Stimulated activated CD4-positive, alpha-beta T cell treated with anti-CD3 and anti-CD28 coated beads, Interleukin-2, amount 100 ng/mL, for 24 hours (primary cell): ENCODE measurements at regions not wholly inside any gene's neighbourhood (a gene's known extent, or its start where the extent isn't known, plus 50 kb on each side); places are given as distances from the start of the nearest gene placed in this dataset.
"Not testable (repeated sequence)": the region's sequence is repeated elsewhere in the genome, so short reads cannot be mapped to it uniquely, and the experiment has no call there.

Source experiments
- DNase-seq, 2 donors: peaks; one replicate each; pipeline ENCODE4 v3.0.0-alpha.2; 2020

- DNase-seq: no peak
Measured at GRCh38 chr12:73731658-73732057, 806.0 kb upstream of the ATXN7L3B start.

- no peak for DNase-seq
Measured at GRCh38 chr12:73769337-73769736, 768.3 kb upstream of the ATXN7L3B start.

GRCh38 chr12:73798523-73798922 lies 739.1 kb upstream of the ATXN7L3B start:
- DNase-seq: no peak

- no peak for DNase-seq
Measured at GRCh38 chr12:73815072-73815645, 722.5 kb upstream of the ATXN7L3B start.

GRCh38 chr12:73817161-73817560 lies 720.5 kb upstream of the ATXN7L3B start:
- no peak for DNase-seq

GRCh38 chr12:73833746-73834145 lies 703.9 kb upstream of the ATXN7L3B start:
- no peak for DNase-seq

GRCh38 chr12:73841963-73842362 lies 695.7 kb upstream of the ATXN7L3B start:
- DNase-seq: no peak

- DNase-seq: no peak
Measured at GRCh38 chr12:73863546-73863945, 674.1 kb upstream of the ATXN7L3B start.

GRCh38 chr12:73867147-73867546 lies 670.5 kb upstream of the ATXN7L3B start:
- DNase-seq: no peak

- not testable (repeated sequence) for DNase-seq
Measured at GRCh38 chr12:73877291-73877690, 660.3 kb upstream of the ATXN7L3B start.

GRCh38 chr12:73892201-73892600 lies 645.4 kb upstream of the ATXN7L3B start:
- DNase-seq: no peak

- DNase-seq: no peak
Measured at GRCh38 chr12:73898645-73899044, 639.0 kb upstream of the ATXN7L3B start.

GRCh38 chr12:73902260-73902659 lies 635.4 kb upstream of the ATXN7L3B start:
- DNase-seq: no peak

- DNase-seq: no peak
Measured at GRCh38 chr12:73906757-73907156, 630.9 kb upstream of the ATXN7L3B start.

- DNase-seq: no peak
Measured at GRCh38 chr12:73935817-73936216, 601.8 kb upstream of the ATXN7L3B start.

- no peak for DNase-seq
Measured at GRCh38 chr12:73947326-73948026, 590.2 kb upstream of the ATXN7L3B start.

- no peak for DNase-seq
Measured at GRCh38 chr12:73950507-73950906, 587.1 kb upstream of the ATXN7L3B start.

GRCh38 chr12:73951956-73952703 lies 585.5 kb upstream of the ATXN7L3B start:
- no peak for DNase-seq

GRCh38 chr12:73964641-73965040 lies 573.0 kb upstream of the ATXN7L3B start:
- no peak for DNase-seq

- DNase-seq: no peak
Measured at GRCh38 chr12:73973486-73973885, 564.1 kb upstream of the ATXN7L3B start.

- DNase-seq: no peak
Measured at GRCh38 chr12:73984552-73984951, 553.1 kb upstream of the ATXN7L3B start.

GRCh38 chr12:73991138-73991537 lies 546.5 kb upstream of the ATXN7L3B start:
- no peak for DNase-seq

- no peak for DNase-seq
Measured at GRCh38 chr12:73998894-73999293, 538.7 kb upstream of the ATXN7L3B start.

- no peak for DNase-seq
Measured at GRCh38 chr12:74015118-74015517, 522.5 kb upstream of the ATXN7L3B start.
